Fibroblast of the aortic adventitia (primary cell): ENCODE measurements at regions not wholly inside any gene's neighbourhood (a gene's known extent, or its start where the extent isn't known, plus 50 kb on each side); places are given as distances from the start of the nearest gene placed in this dataset.
A peak's percentile ranks its signal among the peaks of the same experiment; 100 is the strongest.

ENCODE experiments used
- DNase-seq: peaks from one replicate; pipeline ENCODE4 v3.0.0-alpha.2; 2010; ENCODE audit warnings: low read depth
- H3K4me3 ChIP-seq: 2 replicates; pipeline ENCODE4 v1.5.1; 2011; ENCODE audit warnings: low read depth, mild to moderate bottlenecking, control low read depth, low read length, moderate library complexity
- CTCF ChIP-seq: IDR thresholded peaks from 2 replicates; pipeline ENCODE4 v1.5.1; 2011; ENCODE audit warnings: mild to moderate bottlenecking, low read length, control low read depth, inconsistent platforms; ENCODE audit not compliant: insufficient read depth

GRCh38 chr2:9106338-9107167 is 100.1 kb upstream of the ASAP2 start:
- TF ChIP-seq CTCF, result no peak
- H3K4me3 ChIP-seq, result no peak overlapping the region
- peak; percentile 38 for DNase-seq

DNA sequence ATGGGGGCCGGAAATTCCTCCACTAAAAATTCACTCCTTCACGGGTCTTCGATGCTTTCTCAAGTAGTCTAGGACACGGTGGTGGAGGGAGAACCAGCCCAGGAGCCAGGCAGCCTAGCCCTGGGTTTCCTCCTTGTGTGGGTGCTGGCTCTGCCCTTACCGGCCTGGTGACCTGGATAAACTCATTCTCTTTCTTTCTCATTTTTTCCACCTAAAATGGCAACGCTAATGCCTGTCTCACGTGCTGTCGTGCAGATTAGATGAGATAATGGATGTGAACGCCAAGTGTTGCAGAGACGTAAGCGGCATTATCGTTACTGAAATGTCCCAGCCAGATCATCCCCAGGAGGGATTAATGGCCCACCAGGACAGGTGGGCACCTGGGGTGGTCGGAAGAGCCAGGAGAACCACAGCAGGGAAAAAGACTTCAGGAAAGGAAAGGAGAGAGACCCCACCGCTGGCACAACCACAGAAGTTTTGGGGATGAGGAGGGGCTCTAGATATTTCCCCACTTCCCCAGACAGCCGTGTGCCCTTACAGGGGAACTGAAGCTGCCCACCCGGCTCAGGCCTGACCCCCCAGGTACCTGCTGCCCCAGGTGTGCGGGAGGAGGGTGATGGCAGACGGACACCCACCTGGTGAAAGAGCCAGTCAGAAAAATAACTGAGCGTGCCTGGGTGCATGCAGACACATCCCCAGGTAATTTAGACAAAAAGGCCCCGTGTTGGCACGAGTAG is 100.8 kb upstream of the ASAP2 start:
- DNase-seq, result no peak

GRCh38 chr2:9103663-9104277 is 100.3 kb upstream of the MBOAT2 start:
- H3K4me3 ChIP-seq, result no peak overlapping the region
- TF ChIP-seq CTCF, result no peak
- DNase-seq, result no peak

More for the DNA sequence above, 100.8 kb upstream of the ASAP2 start:
- no peak for TF ChIP-seq CTCF
- no peak overlapping the region for H3K4me3 ChIP-seq

DNA sequence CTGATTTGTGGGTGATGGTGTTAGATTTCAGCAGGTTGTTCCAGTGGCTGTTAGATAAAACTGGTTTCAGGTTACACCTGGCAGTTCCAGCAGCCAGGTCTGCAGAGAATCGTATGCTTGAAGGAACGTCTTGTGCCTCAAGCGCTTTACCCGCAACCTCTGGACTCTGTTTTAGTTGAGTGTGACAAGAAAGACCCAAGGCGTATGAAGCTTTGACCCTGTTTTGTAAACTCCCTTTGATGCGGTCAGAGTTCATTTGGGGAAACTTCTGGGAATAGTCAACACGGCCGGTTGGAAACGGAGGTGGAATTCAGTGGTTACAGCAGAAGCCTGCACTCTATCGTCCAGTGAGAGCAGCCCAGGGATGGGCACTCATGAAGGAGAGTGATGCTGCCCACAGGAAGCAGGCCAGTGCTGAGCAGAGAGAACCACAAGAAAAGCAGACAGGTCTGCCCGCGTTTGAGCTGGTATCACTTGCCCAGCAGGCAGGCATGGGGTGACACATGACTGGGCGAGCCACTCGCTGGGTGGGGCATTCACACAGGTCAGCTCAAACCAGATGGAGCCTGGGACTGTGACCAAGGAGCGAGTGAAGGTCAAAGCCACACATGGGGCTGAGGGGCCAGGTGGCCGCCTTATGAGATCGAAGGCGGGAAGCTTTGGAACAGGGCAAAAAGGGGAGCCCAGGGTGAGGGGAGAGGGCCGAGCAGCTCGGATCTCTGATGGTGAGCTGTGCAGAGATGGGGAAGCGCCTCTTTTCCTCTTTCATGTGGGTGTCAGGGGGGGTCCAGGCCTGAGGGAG is 99.6 kb upstream of the MBOAT2 start:
- no peak overlapping the region for H3K4me3 ChIP-seq
- no peak for TF ChIP-seq CTCF
- DNase-seq, result no peak

- no peak overlapping the region for H3K4me3 ChIP-seq
- DNase-seq, result no peak
- no peak for TF ChIP-seq CTCF
These were observed 98.4 kb upstream of the MBOAT2 start for GRCh38 chr2:9101763-9102425.
